ENCODE measurements at regions not wholly inside any gene's neighbourhood (a gene's known extent, or its start where the extent isn't known, plus 50 kb on each side); places are given as distances from the start of the nearest gene placed in this dataset.

DNA sequence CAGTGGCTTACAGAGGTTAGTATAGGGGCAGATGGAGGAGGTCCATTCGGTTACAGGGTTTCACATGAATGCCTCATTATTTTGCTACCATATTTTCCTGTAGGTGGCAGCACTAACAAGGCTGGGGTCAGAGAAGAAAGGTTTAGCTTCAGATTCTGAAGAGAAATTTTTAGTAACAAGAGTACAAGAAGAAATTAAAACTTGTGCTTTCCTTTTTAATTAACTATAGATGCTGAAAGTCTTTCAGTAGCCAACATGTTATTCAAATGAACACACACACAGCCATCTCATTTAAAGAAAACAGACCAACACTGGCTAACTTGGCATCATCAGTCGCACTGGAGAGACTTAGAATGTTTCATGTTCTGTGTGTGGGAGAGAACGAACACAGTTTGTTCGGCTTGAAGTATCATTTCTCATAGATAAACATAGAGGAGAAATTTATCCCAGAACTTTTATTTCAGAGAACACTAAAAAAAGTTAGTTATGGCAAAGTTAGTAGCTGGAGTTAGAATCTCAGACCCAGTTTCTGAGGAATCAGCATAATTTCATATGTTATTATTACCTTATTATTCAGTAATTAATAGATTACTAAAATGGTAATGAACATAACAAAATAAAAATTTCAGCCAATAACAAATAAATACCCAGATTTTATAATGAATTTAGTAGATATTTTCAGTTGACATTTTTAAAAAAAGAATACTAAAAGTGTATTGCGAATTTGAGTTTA lies 314.0 kb upstream of the RSPO3 start:
- no peak overlapping the region for H3K4me3 ChIP-seq (ENCODE audit: low read depth, low read length)
- peak; percentile 80 for DNase-seq (ENCODE audit: low read depth)
- TF ChIP-seq CTCF (conservative IDR thresholded peaks at IDR 0.05; ENCODE audit: low read depth, low read length), result peak; percentile 78

DNA sequence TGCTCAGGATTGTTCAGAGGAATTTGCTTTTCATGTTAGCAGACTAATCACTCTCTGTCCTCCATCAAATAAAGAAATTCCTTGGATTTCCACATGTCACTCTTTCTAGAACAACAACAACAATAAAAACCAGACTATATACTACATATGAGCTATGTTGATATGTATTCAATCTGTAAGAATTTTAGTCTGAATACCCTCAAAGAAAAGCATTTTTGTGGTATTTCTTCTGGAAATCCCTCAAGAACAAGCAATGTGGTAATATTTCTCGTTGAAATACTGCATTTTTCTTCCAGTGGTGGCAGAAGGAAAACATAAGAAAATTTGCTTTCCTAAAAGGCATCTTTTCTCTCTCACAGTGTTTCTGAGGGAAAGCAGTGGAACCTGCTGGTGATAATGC lies 312.6 kb upstream of the RSPO3 start:
- peak; percentile 40 for DNase-seq (ENCODE audit: low read depth)
- no peak for TF ChIP-seq CTCF (conservative IDR thresholded peaks at IDR 0.05; ENCODE audit: low read depth, low read length)
- H3K4me3 ChIP-seq (ENCODE audit: low read depth, low read length), result no peak overlapping the region

- DNase-seq (ENCODE audit: low read depth), result no peak
- no peak for TF ChIP-seq CTCF (conservative IDR thresholded peaks at IDR 0.05; ENCODE audit: low read depth, low read length)
- no peak overlapping the region for H3K4me3 ChIP-seq (ENCODE audit: low read depth, low read length)
Observed at GRCh38 chr6:126807876-126808275, 310.6 kb upstream of the RSPO3 start.

- peak; percentile 64 for DNase-seq (ENCODE audit: low read depth)
- no peak overlapping the region for H3K4me3 ChIP-seq (ENCODE audit: low read depth, low read length)
- TF ChIP-seq CTCF (conservative IDR thresholded peaks at IDR 0.05; ENCODE audit: low read depth, low read length), result no peak
Observed at GRCh38 chr6:126811321-126811720, 307.1 kb upstream of the RSPO3 start.

DNA sequence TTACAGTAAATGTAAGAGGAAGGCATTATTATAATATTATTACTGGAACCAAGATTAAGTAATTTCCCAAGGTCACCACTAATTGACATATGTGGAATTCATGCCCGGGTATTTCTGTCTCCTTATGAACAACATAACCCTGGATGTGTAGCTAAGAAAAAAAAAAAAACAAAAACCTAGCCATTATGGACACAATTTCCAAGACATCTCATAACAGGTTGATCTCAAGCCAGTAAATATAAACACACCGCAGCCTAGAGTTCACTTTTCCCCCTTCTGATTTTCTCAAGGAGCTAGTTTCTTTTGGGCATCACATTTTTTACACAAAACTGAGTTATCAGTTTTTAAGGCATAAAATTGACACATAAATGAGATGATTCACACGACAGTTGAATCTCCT lies 306.5 kb upstream of the RSPO3 start:
- TF ChIP-seq CTCF (conservative IDR thresholded peaks at IDR 0.05; ENCODE audit: low read depth, low read length), result no peak
- no peak overlapping the region for H3K4me3 ChIP-seq (ENCODE audit: low read depth, low read length)
- DNase-seq (ENCODE audit: low read depth), result peak; percentile 28

DNA sequence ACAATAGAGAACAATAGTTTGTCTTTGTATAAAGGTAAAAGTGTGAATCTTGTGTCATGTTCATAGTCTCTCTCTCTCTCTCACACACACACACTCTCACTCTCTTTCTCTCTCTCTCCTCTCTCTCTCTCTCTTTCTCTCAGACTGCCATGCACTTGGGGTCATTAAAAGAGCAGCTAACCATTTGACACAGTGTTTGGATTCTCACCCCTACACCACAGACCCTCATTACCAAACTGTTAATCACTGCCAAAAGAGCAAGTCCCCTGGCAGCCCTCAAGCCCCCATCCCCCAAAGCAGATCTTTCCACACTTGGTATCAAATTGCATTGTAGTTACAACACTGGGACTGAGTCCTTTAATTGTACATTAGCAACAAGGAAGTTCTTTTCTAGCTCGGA lies 305.8 kb upstream of the RSPO3 start:
- peak; percentile 70 for DNase-seq (ENCODE audit: low read depth)
- no peak for TF ChIP-seq CTCF (conservative IDR thresholded peaks at IDR 0.05; ENCODE audit: low read depth, low read length)
- H3K4me3 ChIP-seq (ENCODE audit: low read depth, low read length), result no peak overlapping the region

GRCh38 chr6:126820634-126821033 lies 297.8 kb upstream of the RSPO3 start:
- DNase-seq (ENCODE audit: low read depth), result no peak
- H3K4me3 ChIP-seq (ENCODE audit: low read depth, low read length), result no peak overlapping the region
- TF ChIP-seq CTCF (conservative IDR thresholded peaks at IDR 0.05; ENCODE audit: low read depth, low read length), result no peak

All from choroid plexus epithelial cell (primary cell).